T-helper 2 cell treated with Interferon-gamma antibody and Interleukin-4, amounts not matched to agents 5 μg/mL and 100 μg/mL, for 36 hours (primary cell): ENCODE measurements at regions not wholly inside any gene's neighbourhood (a gene's known extent, or its start where the extent isn't known, plus 50 kb on each side); places are given as distances from the start of the nearest gene placed in this dataset.

Experiments
- DNase-seq: peaks from one replicate; pipeline ENCODE4 v3.0.0; 2021; ENCODE audit warnings: low spot score
- H3K27ac Mint-ChIP-seq: one replicate; pipeline ENCODE4 v1.8.0; 2021; ENCODE audit warnings: mild to moderate bottlenecking, mixed read lengths
- H3K27me3 Mint-ChIP-seq: one replicate; pipeline ENCODE4 v1.8.0; 2021; ENCODE audit warnings: low read depth, mixed read lengths
- H3K36me3 Mint-ChIP-seq: one replicate; pipeline ENCODE4 v1.8.0; 2021; ENCODE audit warnings: low read depth, mixed read lengths
- H3K4me1 Mint-ChIP-seq: one replicate; pipeline ENCODE4 v1.8.0; 2021; ENCODE audit warnings: low read depth, mixed read lengths
- H3K4me3 Mint-ChIP-seq: one replicate; pipeline ENCODE4 v1.8.0; 2022; ENCODE audit warnings: mild to moderate bottlenecking, moderate library complexity, mixed read lengths
- H3K9me3 Mint-ChIP-seq: one replicate; pipeline ENCODE4 v1.8.0; 2021; ENCODE audit warnings: mixed read lengths

DNA sequence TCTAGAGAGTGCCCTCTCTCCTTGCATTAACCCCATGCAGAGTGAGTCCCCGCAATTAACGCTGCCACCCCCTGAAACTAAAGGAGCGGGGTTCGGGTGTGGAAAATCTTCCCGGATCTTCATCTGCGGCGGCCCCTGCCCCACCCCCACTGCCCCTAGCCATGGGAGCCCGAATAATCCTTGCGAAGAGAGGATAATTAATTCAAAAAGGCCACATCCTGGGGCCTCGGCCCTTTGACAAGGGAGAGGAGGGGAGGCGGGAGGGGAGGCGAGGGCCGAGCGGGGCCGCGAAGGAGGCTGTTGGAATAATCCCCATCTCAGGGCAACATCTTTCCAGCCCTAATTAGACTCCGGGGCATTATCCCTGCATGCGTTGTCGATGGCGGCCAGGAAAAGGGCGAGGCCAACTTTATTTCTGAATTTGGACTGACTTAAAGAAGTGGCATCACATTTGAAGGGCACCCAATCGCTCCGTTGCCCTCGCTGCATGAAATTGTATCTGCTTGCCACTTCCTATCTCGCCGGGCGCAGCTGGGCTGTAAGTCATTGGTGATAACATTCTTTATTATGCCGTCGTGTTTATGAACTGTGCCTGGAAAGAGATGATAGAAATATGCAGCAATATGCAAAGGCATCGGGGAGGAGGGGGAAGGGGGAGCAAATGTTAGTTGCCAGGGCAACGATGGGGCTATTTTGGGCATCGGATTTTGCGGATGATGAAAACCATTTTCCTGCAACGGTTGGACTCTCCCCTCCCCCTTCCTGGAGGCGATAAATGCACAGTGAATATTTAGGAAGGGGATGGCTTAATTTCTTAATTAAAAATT is 387.1 kb upstream of the TNRC6C start:
- Mint-ChIP-seq H3K9me3 (no peaks in the 10 kb centered on the region), H3K4me3 (peak overlapping the region; percentile 70), H3K27ac (no peak overlapping the region), H3K4me1 (peaks cover 8% of the 10 kb centered on the region), H3K27me3 (peaks cover 42% of the 10 kb centered on the region), H3K36me3 (no peaks in the 10 kb centered on the region)
- DNase-seq = no peak

DNA sequence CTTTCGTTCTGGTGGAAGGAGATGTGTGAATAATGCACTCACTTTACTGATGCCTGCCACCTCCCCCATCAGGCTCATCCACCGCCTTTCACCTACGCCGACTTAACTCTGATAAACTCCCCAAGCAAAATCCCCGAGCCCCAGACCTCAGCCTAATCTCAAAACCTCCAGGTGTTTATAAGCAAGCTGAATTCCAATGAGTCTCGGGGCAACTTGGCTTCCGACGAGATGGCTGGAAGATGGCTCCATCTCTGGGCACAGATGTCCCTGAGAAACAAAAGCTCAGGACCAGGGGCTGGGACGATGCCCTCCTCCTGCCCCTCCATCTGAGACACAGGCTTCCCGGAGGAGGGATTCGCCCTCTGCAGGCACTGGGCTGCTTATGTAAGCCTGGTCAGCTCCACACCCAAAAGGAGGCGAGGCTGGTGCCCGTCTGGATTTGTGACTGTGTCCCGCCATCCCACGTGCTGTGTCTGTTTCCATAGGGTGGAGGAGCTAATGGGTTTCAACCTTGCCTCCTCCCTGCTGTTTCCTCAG is 386.4 kb upstream of the TNRC6C start:
- no peak for DNase-seq
- Mint-ChIP-seq H3K4me1 (peaks cover 8% of the 10 kb centered on the region), H3K4me3 (peak overlapping the region; percentile 70), H3K27me3 (peaks cover 40% of the 10 kb centered on the region), H3K36me3 (no peaks in the 10 kb centered on the region), H3K27ac (no peak overlapping the region), H3K9me3 (no peaks in the 10 kb centered on the region)

DNA sequence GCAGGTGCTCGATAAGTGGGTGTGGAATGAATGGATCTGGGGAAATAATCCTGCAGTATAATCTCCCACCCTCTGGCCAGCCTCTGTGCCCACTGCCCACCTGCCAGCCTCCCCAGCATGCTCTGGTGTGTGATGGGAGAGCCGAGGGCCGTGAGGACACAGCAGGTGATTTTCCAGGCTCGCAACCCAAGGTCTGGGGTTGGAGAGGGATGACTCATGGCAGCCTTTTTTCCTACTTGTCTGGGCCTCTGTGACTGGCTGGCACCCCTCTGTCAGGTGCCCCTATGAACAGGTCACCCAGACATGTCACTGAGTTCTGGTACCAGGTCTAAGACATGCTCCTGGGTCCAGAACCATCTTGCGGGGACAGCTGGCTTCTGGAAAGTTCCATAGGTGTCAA is 385.7 kb upstream of the TNRC6C start:
- H3K4me1 Mint-ChIP-seq = peaks cover 8% of the 10 kb centered on the region
- no peak overlapping the region for H3K4me3 Mint-ChIP-seq
- no peak for DNase-seq
- H3K27ac Mint-ChIP-seq = no peak overlapping the region
- H3K27me3 Mint-ChIP-seq = peaks cover 37% of the 10 kb centered on the region
- H3K36me3 Mint-ChIP-seq = no peaks in the 10 kb centered on the region
- no peaks in the 10 kb centered on the region for H3K9me3 Mint-ChIP-seq

DNA sequence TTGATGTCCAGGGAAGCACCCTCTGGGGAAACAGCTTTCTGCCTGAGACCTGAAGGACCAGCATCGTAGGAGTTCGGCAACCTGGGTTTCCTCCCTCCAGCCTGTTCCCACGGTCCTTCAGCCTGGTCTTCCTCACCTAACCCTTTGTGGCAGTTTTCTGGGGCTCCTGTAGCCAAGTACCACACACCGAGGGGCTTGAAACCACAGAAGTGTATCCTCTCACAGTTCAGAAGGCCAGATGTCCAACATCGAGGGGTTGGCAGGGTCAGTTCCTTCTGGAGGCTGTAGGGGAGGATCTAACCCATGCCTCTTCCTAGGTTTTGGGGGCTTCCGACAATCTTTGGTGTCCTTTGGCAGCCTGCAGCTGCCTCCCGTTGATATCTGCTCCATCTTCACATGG is 381.0 kb upstream of the TNRC6C start:
- DNase-seq = no peak
- Mint-ChIP-seq H3K27me3 (peaks cover 26% of the 10 kb centered on the region), H3K4me3 (no peak overlapping the region), H3K36me3 (no peaks in the 10 kb centered on the region), H3K9me3 (no peaks in the 10 kb centered on the region), H3K27ac (no peak overlapping the region), H3K4me1 (peaks cover 7% of the 10 kb centered on the region)

DNA sequence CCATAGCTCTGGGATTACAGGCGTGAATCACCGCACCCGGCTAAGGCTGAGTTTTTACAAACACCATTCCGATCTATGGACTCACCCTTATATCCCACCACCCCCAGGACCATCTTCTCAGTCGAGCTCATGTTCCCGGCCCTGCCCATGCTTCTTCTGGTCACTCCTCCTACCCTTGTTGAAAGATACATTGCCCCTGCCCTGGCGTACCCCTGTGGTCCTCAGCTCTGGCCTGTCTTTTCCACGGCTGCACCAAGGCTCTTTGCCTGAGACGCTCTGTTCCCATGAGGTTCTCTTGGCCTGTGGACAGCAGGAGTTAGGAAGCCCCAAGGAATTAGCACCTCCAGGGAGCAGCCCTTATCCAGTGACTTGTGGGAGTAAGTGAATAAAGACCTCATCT is 379.4 kb upstream of the TNRC6C start:
- Mint-ChIP-seq H3K4me3 (no peak overlapping the region), H3K27ac (no peak overlapping the region), H3K9me3 (no peaks in the 10 kb centered on the region), H3K4me1 (peaks cover 7% of the 10 kb centered on the region), H3K27me3 (peaks cover 22% of the 10 kb centered on the region), H3K36me3 (no peaks in the 10 kb centered on the region)
- DNase-seq = no peak

DNA sequence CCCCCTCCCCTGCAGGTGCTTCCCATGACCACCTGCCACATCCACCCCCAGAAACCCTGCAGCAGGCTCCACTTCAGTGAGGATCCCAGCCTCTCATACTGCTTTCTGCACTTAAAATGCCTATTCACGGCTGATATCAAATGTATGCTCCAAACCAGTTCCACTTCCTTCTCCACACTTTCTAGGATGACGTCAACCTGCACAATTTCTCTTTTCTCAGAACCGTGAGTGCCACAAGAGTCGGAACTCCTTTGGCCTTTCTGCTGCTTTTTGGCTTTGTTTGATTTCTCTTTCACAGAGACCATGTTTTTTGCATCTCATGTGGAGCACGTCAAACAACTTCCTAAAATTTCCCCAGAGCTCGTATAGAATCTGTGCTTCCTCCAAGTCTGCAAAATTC is 378.8 kb upstream of the TNRC6C start:
- DNase-seq = no peak
- Mint-ChIP-seq H3K27me3 (peaks cover 23% of the 10 kb centered on the region), H3K4me3 (peak overlapping the region; percentile 7), H3K9me3 (no peaks in the 10 kb centered on the region), H3K4me1 (peaks cover 7% of the 10 kb centered on the region), H3K27ac (no peak overlapping the region), H3K36me3 (no peaks in the 10 kb centered on the region)

DNA sequence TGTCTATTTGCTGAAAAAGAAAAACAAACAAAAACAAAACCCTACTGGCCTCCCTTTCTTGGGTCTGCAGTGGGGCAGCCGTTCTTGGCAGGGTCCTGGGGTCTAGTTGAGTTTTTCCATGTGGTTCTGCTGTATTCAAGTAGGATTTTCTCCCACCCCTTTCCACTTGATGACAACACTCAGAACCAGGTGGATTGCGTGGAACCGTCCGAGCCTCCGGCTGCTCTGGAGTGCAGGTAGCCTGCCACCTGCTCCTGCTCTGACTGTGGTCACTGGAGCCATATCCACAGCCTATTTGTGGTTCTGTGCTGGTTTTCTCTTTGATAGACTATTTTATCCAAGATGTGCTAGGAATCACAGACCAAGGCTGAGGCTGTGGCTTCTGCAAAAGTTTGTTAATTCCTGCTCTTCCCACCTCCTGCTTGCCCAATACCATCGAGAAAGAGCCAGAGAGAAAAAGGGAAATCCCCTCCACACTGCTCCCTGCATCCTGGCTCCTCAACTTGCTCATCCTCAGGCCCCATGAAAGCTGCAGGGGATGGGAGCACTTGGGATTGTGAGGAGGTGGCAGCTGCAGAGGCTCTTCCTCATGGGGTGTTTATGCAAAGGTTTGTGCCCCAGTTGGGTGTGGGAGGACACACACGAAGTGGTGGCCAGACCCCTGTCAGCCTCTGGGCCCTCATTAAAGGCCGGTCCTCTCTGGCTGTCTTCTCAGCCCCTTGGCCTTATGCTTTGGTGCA is 377.8 kb upstream of the TNRC6C start:
- H3K4me1 Mint-ChIP-seq = peaks cover 7% of the 10 kb centered on the region
- H3K27ac Mint-ChIP-seq = no peak overlapping the region
- peaks cover 23% of the 10 kb centered on the region for H3K27me3 Mint-ChIP-seq
- H3K36me3 Mint-ChIP-seq = no peaks in the 10 kb centered on the region
- H3K4me3 Mint-ChIP-seq = no peak overlapping the region
- DNase-seq = no peak
- no peaks in the 10 kb centered on the region for H3K9me3 Mint-ChIP-seq

DNA sequence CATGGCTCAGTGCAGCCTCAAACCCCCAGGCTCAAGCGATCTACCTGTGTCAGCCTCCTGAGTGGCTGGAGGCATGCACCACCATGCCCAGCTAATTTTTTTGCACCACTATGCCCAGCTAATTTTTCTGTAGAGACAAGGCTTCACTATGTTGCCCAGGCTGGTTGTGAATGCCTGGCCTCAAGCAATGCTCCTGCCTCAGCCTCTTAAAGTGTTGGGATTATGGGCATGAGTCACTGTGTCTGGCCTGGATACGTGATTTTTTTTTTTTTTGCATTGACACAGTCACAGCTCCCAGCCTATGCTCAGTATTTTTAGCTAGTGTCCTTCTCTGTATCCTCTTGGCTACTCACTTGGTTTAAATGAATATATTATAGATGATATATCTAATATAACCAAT is 377.0 kb upstream of the TNRC6C start:
- peaks cover 24% of the 10 kb centered on the region for H3K27me3 Mint-ChIP-seq
- H3K27ac Mint-ChIP-seq = no peak overlapping the region
- H3K4me3 Mint-ChIP-seq = no peak overlapping the region
- no peaks in the 10 kb centered on the region for H3K9me3 Mint-ChIP-seq
- peaks cover 7% of the 10 kb centered on the region for H3K4me1 Mint-ChIP-seq
- H3K36me3 Mint-ChIP-seq = no peaks in the 10 kb centered on the region
- DNase-seq = no peak

DNA sequence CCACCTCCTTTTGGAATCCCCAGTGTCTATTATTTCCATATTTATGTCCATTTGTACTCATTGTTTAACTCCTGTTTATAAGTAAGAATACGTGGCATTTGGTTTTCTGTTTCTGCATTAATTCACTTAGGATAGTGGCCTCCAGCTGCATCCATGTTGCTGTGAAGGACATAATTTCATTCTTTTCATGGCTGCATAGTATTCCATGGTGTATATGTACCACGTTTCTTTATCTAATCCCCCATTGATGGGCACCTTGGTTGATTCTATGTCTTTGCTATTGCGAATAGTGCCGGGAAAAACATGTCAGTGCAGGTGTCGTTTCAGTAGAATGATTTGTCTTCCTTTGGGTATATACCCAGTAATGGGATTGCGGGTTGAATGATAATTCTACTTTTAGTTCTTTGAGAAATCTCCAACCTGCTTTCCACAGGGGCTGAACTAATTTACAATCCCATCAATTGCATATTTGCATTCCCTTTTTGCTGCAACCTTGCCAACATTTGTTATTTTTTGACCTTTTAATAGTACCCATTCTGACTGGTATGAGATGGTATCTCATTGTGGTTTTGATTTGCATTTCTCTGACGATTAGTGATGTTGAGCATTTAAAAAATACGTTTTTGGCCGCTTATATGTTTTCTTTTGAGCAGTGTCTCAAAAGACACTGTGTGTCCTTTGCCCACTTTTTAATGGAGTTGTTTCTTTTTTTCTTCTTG is 373.2 kb upstream of the TNRC6C start:
- no peaks in the 10 kb centered on the region for H3K36me3 Mint-ChIP-seq
- peaks cover 5% of the 10 kb centered on the region for H3K9me3 Mint-ChIP-seq
- peaks cover 42% of the 10 kb centered on the region for H3K27me3 Mint-ChIP-seq
- no peak overlapping the region for H3K4me3 Mint-ChIP-seq
- H3K27ac Mint-ChIP-seq = no peak overlapping the region
- H3K4me1 Mint-ChIP-seq = no peaks in the 10 kb centered on the region
- DNase-seq = no peak

DNA sequence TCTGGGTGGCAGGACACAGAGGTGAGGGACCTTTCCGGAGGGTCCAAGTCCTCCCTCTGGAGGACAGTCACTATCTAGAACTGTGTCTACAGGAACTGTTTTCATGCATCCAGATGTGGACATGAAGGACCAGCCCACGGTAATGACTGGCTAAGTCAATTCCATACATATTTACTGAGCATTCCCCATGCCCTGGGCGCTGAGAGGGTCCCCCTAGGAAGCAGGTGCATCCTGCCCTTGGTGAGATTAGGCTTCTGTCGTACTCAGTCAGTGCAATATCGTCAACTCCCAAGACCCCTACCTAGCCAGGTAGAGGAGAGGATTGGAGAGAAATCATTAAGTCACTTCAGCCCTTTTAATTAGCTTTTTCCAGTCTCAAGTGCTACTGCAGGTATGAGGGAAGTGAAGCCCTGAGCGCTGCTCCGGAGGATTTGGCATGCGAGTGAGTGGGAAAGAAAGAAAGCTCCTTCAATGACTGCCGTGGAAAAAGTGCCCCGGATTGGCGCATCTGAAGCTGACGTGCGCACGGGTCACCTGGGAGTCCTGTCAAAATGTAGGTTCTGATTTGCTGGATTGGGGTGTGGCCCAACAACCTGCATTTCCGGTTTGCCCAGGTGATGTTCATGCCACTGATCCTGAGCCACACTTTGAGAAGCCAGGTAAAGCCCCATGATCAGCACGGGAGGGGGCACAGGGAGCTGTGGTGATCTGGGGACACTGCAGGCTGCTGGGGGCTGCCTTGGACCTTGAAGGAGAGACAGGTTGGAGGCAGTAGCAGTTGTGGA is 367.4 kb upstream of the TNRC6C start:
- Mint-ChIP-seq H3K4me1 (peaks cover 18% of the 10 kb centered on the region), H3K27ac (no peak overlapping the region), H3K4me3 (no peak overlapping the region), H3K36me3 (no peaks in the 10 kb centered on the region), H3K9me3 (peaks cover 5% of the 10 kb centered on the region), H3K27me3 (peaks cover 63% of the 10 kb centered on the region)
- no peak for DNase-seq

DNA sequence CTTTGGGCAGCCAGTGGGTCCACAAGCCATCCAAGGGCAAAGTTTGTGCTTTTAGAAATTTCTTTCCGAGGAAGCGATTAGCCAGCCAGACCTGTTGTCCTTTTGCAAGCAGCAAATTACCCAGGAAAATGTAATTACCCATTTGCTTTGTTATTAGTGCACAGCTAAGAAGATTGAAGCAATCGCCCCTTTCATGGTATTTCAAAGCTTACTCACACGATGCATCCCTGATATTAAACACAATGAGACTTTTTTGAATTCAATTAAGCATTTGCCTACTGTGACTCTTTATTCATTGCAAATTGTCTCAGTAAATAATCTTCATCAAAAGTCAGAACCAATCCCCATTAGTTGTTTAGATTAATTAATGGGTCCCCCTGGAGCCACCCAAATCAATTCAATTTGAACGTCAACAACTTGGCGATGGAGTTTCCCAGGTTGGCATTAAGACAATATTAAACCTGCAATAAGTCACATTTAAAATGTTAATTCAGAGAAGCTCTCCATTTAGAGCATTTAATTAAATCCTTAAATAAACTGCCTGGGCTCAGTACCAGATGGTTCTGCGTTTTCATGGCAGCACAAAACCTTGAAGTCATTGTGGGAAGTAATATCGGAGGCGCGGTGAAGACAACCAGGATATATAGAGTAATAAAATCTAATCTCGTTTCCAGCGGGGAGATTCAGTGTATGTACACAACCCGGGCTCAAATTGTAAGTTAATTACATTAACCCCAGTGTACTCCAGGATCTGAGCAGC is 366.2 kb upstream of the TNRC6C start:
- DNase-seq = no peak
- no peak overlapping the region for H3K4me3 Mint-ChIP-seq
- no peak overlapping the region for H3K27ac Mint-ChIP-seq
- H3K36me3 Mint-ChIP-seq = no peaks in the 10 kb centered on the region
- peaks cover 18% of the 10 kb centered on the region for H3K4me1 Mint-ChIP-seq
- peaks cover 55% of the 10 kb centered on the region for H3K27me3 Mint-ChIP-seq
- peaks cover 5% of the 10 kb centered on the region for H3K9me3 Mint-ChIP-seq

DNA sequence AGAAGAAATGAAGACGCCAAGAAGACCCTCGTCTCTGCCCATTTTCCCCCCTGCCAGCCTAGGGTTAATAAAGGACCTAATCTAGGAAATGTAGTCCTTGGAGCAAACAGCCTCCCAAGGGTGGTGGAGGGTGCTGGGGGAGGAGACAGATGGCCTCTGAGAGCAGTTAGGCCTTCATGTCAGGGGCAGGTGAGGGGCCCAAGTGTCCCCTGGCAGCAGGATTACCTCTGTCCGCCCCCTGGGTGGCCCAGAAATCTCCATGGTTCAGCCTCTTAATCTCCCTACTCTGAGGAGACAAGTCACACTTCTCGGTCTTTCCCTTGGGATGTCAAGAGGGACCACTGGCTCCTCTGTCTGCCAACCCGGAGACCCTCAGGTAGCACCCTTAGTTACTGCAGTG is 365.4 kb upstream of the TNRC6C start:
- no peak overlapping the region for H3K27ac Mint-ChIP-seq
- peaks cover 18% of the 10 kb centered on the region for H3K4me1 Mint-ChIP-seq
- no peaks in the 10 kb centered on the region for H3K36me3 Mint-ChIP-seq
- DNase-seq = no peak
- no peaks in the 10 kb centered on the region for H3K9me3 Mint-ChIP-seq
- H3K4me3 Mint-ChIP-seq = no peak overlapping the region
- peaks cover 52% of the 10 kb centered on the region for H3K27me3 Mint-ChIP-seq
